Activated CD4-positive, alpha-beta T cell treated with anti-CD3 and anti-CD28 coated beads, Interleukin-2, amount 50 U/mL, for 1 hour (primary cell): ENCODE measurements at regions not wholly inside any gene's neighbourhood (a gene's known extent, or its start where the extent isn't known, plus 50 kb on each side); places are given as distances from the start of the nearest gene placed in this dataset.
"Not testable (repeated sequence)": the region's sequence is repeated elsewhere in the genome, so short reads cannot be mapped to it uniquely, and the experiment has no call there.

Experiments
- DNase-seq: peaks from one replicate; pipeline ENCODE4 v3.0.0-alpha.2; 2020

- no peak for DNase-seq
These were observed 1830.0 kb upstream of the DEFB115 start for GRCh38 chr20:29427201-29428060.

GRCh38 chr20:29430531-29430930 lies 1826.9 kb upstream of the DEFB115 start:
- DNase-seq = no peak

GRCh38 chr20:29440721-29441120 lies 1816.7 kb upstream of the DEFB115 start:
- DNase-seq = not testable (repeated sequence)

- not testable (repeated sequence) for DNase-seq
These were observed 1814.2 kb upstream of the DEFB115 start for GRCh38 chr20:29443206-29443781.

- DNase-seq = no peak
These were observed 1813.6 kb upstream of the DEFB115 start for GRCh38 chr20:29443819-29444218.

- peak; percentile 4 for DNase-seq
These were observed 1812.2 kb upstream of the DEFB115 start for GRCh38 chr20:29445050-29445907.

GRCh38 chr20:29447517-29448484 lies 1809.7 kb upstream of the DEFB115 start:
- not testable (repeated sequence) for DNase-seq

GRCh38 chr20:29448806-29449470 lies 1808.5 kb upstream of the DEFB115 start:
- no peak for DNase-seq

- DNase-seq = no peak
These were observed 1805.3 kb upstream of the DEFB115 start for GRCh38 chr20:29452186-29452585.

GRCh38 chr20:29456987-29457693 lies 1800.3 kb upstream of the DEFB115 start:
- not testable (repeated sequence) for DNase-seq

- no peak for DNase-seq
These were observed 1784.9 kb upstream of the DEFB115 start for GRCh38 chr20:29472606-29473005.

- DNase-seq = not testable (repeated sequence)
These were observed 1764.6 kb upstream of the DEFB115 start for GRCh38 chr20:29492840-29493239.

- DNase-seq = not testable (repeated sequence)
These were observed 1760.7 kb upstream of the DEFB115 start for GRCh38 chr20:29496767-29497166.

GRCh38 chr20:29497261-29497671 lies 1760.2 kb upstream of the DEFB115 start:
- no peak for DNase-seq

- not testable (repeated sequence) for DNase-seq
These were observed 1759.8 kb upstream of the DEFB115 start for GRCh38 chr20:29497684-29498083.

- not testable (repeated sequence) for DNase-seq
These were observed 1756.7 kb upstream of the DEFB115 start for GRCh38 chr20:29500738-29501137.

GRCh38 chr20:29514634-29515033 lies 1742.8 kb upstream of the DEFB115 start:
- not testable (repeated sequence) for DNase-seq

GRCh38 chr20:29516847-29517246 lies 1740.6 kb upstream of the DEFB115 start:
- DNase-seq = not testable (repeated sequence)

- DNase-seq = not testable (repeated sequence)
These were observed 1737.7 kb upstream of the DEFB115 start for GRCh38 chr20:29519610-29520241.

- DNase-seq = not testable (repeated sequence)
These were observed 1723.8 kb upstream of the DEFB115 start for GRCh38 chr20:29533566-29534177.
